Neural cell (in vitro differentiated cells): ENCODE measurements at regions not wholly inside any gene's neighbourhood (a gene's known extent, or its start where the extent isn't known, plus 50 kb on each side); places are given as distances from the start of the nearest gene placed in this dataset.

Experiments used
- H2AFZ ChIP-seq: fragments of 200-600, 300-800 bp; sonication (generic), shearing (Covaris generic); 2 replicates; pipeline ENCODE4 v1.6.0; 2014; ENCODE audit warnings: low read depth, mild to moderate bottlenecking, antibody characterized with exemption, low read length, moderate library complexity
- H3F3A ChIP-seq: fragments of 200-600 bp; shearing (Covaris generic); 2 replicates; pipeline ENCODE4 v1.6.1; 2016; ENCODE audit warnings: mild to moderate bottlenecking, moderate library complexity, mixed read lengths, antibody characterized with exemption, low read length; ENCODE audit not compliant: insufficient read depth, poor library complexity, severe bottlenecking
- H3K27ac ChIP-seq: fragments of 200-600, 300-800 bp; sonication (generic), shearing (Covaris generic); 2 replicates; pipeline ENCODE4 v1.5.1; 2014; ENCODE audit warnings: mild to moderate bottlenecking, low read length, moderate library complexity
- H3K27me3 ChIP-seq: fragments of 300-800, 200-600 bp; sonication (generic), shearing (Covaris generic); 2 replicates; pipeline ENCODE4 v1.6.0; 2014; ENCODE audit warnings: mild to moderate bottlenecking, low read depth, low read length, moderate library complexity; ENCODE audit not compliant: insufficient read depth
- H3K36me3 ChIP-seq: fragments of 300-800, 200-600 bp; sonication (generic), shearing (Covaris generic); 2 replicates; pipeline ENCODE4 v1.5.1; 2014; ENCODE audit warnings: mild to moderate bottlenecking, antibody characterized with exemption, low read length, moderate library complexity; ENCODE audit not compliant: insufficient read depth
- H3K4me2 ChIP-seq: fragments of 300-800, 200-600 bp; sonication (generic), shearing (Covaris generic); 2 replicates; pipeline ENCODE4 v1.6.0; 2014; ENCODE audit warnings: mild to moderate bottlenecking, low read length
- H3K4me3 ChIP-seq: fragments of 300-800, 200-600 bp; sonication (generic), shearing (Covaris generic); 2 replicates; pipeline ENCODE4 v1.5.1; 2014; ENCODE audit warnings: mild to moderate bottlenecking, low read length, moderate library complexity
- H3K79me2 ChIP-seq: fragments of 200-600 bp; shearing (Covaris generic); replicated peaks from 2 replicates; pipeline ENCODE4 v1.6.0; 2014; ENCODE audit warnings: mild to moderate bottlenecking, low read length, moderate library complexity; ENCODE audit not compliant: insufficient read depth
- H3K9ac ChIP-seq: fragments of 300-800, 200-600 bp; sonication (generic), shearing (Covaris generic); 2 replicates; pipeline ENCODE4 v1.6.1; 2016; ENCODE audit warnings: mild to moderate bottlenecking, low read length, mixed read lengths
- H3K9me2 ChIP-seq: fragments of 200-600 bp; shearing (Covaris generic); 2 replicates; pipeline ENCODE4 v1.6.1; 2016; ENCODE audit warnings: mild to moderate bottlenecking, low read length, mixed read lengths; ENCODE audit not compliant: insufficient read depth
- H3K9me3 ChIP-seq: fragments of 200-600, 300-800 bp; sonication (generic), shearing (Covaris generic); 2 replicates; pipeline ENCODE4 v1.6.1; 2016; ENCODE audit warnings: mild to moderate bottlenecking, mixed run types, low read length, moderate library complexity, mixed read lengths
- H4K20me1 ChIP-seq: fragments of 200-600 bp; shearing (Covaris generic); 2 replicates; pipeline ENCODE4 v1.6.1; 2016; ENCODE audit warnings: mild to moderate bottlenecking, mixed run types; ENCODE audit not compliant: insufficient read depth
- EP300 ChIP-seq: fragments of 450-650 bp; conservative IDR thresholded peaks from 2 replicates; pipeline ENCODE4 v1.6.1; 2014; ENCODE audit warnings: antibody characterized with exemption, mild to moderate bottlenecking, moderate library complexity; ENCODE audit not compliant: poor library complexity, severe bottlenecking
- EZH2 ChIP-seq: fragments of 200-600, 300-800 bp; shearing (Covaris generic), sonication (generic); IDR thresholded peaks from 2 replicates; pipeline ENCODE4 v1.6.1; 2014; ENCODE audit warnings: antibody characterized with exemption, low read length, borderline replicate concordance, mild to moderate bottlenecking; ENCODE audit not compliant: insufficient read depth, poor library complexity, severe bottlenecking
- MXI1 ChIP-seq: fragments of 450-650 bp; conservative IDR thresholded peaks from 2 replicates; pipeline ENCODE4 v1.6.1; 2014; ENCODE audit warnings: antibody characterized with exemption, mild to moderate bottlenecking; ENCODE audit not compliant: poor library complexity, severe bottlenecking
- POLR2AphosphoS5 ChIP-seq: IDR thresholded peaks from 2 replicates; pipeline ENCODE4 v1.6.1; 2012
- RAD21 ChIP-seq: fragments of 450-650 bp; conservative IDR thresholded peaks from 2 replicates; pipeline ENCODE4 v1.6.1; 2014; ENCODE audit warnings: antibody characterized with exemption, mild to moderate bottlenecking, moderate library complexity
- SMC3 ChIP-seq: fragments of 450-650 bp; conservative IDR thresholded peaks from 2 replicates; pipeline ENCODE4 v1.6.1; 2014; ENCODE audit warnings: antibody characterized with exemption, mild to moderate bottlenecking, moderate library complexity; ENCODE audit not compliant: poor library complexity
- TAF1 ChIP-seq: IDR thresholded peaks from 2 replicates; pipeline ENCODE4 v1.6.1; 2012; ENCODE audit warnings: low read depth
- TF ChIP-seq, protein P1 (sequence below): fragments of 450-650 bp; IDR thresholded peaks from 2 replicates; pipeline ENCODE4 v1.5.1; 2014; ENCODE audit warnings: antibody characterized with exemption, mild to moderate bottlenecking, moderate library complexity; ENCODE audit not compliant: poor library complexity, severe bottlenecking
- TF ChIP-seq, protein P2 (sequence below): IDR thresholded peaks from 2 replicates; pipeline ENCODE4 v1.6.1; 2012; ENCODE audit warnings: borderline replicate concordance

GRCh38 chr6:67352717-67353116 is 1282.4 kb upstream of the ADGRB3 start:
- Histone ChIP-seq H2AFZ (no peak overlapping the region), H3K36me3 (no peaks in the 10 kb centered on the region), H3K4me3 (no peak overlapping the region), H4K20me1 (no peaks in the 10 kb centered on the region), H3F3A (no peaks in the 10 kb centered on the region), H3K79me2 (no peaks in the 10 kb centered on the region), H3K9ac (no peak overlapping the region), H3K9me2 (no peaks in the 10 kb centered on the region), H3K4me2 (no peak overlapping the region), H3K27ac (no peak overlapping the region), H3K27me3 (no peaks in the 10 kb centered on the region), H3K9me3 (no peaks in the 10 kb centered on the region)
- TF ChIP-seq, protein P1, sequence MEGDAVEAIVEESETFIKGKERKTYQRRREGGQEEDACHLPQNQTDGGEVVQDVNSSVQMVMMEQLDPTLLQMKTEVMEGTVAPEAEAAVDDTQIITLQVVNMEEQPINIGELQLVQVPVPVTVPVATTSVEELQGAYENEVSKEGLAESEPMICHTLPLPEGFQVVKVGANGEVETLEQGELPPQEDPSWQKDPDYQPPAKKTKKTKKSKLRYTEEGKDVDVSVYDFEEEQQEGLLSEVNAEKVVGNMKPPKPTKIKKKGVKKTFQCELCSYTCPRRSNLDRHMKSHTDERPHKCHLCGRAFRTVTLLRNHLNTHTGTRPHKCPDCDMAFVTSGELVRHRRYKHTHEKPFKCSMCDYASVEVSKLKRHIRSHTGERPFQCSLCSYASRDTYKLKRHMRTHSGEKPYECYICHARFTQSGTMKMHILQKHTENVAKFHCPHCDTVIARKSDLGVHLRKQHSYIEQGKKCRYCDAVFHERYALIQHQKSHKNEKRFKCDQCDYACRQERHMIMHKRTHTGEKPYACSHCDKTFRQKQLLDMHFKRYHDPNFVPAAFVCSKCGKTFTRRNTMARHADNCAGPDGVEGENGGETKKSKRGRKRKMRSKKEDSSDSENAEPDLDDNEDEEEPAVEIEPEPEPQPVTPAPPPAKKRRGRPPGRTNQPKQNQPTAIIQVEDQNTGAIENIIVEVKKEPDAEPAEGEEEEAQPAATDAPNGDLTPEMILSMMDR = no peak
- no peak for TF ChIP-seq RAD21
- TF ChIP-seq SMC3 = no peak
- no peak for TF ChIP-seq EZH2
- no peak for TF ChIP-seq TAF1
- no peak for TF ChIP-seq MXI1
- TF ChIP-seq, protein P2, sequence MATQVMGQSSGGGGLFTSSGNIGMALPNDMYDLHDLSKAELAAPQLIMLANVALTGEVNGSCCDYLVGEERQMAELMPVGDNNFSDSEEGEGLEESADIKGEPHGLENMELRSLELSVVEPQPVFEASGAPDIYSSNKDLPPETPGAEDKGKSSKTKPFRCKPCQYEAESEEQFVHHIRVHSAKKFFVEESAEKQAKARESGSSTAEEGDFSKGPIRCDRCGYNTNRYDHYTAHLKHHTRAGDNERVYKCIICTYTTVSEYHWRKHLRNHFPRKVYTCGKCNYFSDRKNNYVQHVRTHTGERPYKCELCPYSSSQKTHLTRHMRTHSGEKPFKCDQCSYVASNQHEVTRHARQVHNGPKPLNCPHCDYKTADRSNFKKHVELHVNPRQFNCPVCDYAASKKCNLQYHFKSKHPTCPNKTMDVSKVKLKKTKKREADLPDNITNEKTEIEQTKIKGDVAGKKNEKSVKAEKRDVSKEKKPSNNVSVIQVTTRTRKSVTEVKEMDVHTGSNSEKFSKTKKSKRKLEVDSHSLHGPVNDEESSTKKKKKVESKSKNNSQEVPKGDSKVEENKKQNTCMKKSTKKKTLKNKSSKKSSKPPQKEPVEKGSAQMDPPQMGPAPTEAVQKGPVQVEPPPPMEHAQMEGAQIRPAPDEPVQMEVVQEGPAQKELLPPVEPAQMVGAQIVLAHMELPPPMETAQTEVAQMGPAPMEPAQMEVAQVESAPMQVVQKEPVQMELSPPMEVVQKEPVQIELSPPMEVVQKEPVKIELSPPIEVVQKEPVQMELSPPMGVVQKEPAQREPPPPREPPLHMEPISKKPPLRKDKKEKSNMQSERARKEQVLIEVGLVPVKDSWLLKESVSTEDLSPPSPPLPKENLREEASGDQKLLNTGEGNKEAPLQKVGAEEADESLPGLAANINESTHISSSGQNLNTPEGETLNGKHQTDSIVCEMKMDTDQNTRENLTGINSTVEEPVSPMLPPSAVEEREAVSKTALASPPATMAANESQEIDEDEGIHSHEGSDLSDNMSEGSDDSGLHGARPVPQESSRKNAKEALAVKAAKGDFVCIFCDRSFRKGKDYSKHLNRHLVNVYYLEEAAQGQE = no peak
- no peak for TF ChIP-seq EP300
- TF ChIP-seq POLR2AphosphoS5 = no peak

DNA sequence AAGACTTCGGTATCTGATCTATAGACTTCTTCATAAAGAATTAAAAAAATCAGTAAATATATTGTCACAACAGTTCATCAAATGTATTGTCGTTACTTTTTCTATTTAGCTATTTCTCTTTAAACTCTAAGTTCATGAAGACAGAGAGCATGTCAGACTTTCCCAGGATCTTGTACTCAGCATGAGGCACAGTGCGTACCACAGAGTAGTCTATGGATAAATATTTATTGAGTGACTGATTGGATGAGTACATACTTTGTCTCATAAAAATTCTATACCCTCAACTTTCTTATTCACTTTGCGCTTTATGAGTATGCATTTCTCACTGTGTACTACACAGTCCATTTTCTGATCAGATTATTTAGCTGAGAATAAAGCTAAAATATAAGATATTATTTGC is 1284.4 kb upstream of the ADGRB3 start:
- Histone ChIP-seq H3K9me3 (no peaks in the 10 kb centered on the region), H3K4me2 (no peak overlapping the region), H3K79me2 (no peaks in the 10 kb centered on the region), H3K9ac (no peak overlapping the region), H3K27me3 (no peaks in the 10 kb centered on the region), H4K20me1 (no peaks in the 10 kb centered on the region), H3K27ac (no peak overlapping the region), H3K36me3 (no peaks in the 10 kb centered on the region), H2AFZ (no peak overlapping the region), H3K9me2 (no peaks in the 10 kb centered on the region), H3K4me3 (no peak overlapping the region), H3F3A (no peaks in the 10 kb centered on the region)
- no peak for TF ChIP-seq EZH2
- TF ChIP-seq, protein P1 = no peak
- no peak for TF ChIP-seq POLR2AphosphoS5
- no peak for TF ChIP-seq MXI1
- TF ChIP-seq EP300 = no peak
- TF ChIP-seq TAF1 = no peak
- no peak for TF ChIP-seq SMC3
- TF ChIP-seq RAD21 = no peak
